Adipocyte (in vitro differentiated cells): ENCODE measurements at regions not wholly inside any gene's neighbourhood (a gene's known extent, or its start where the extent isn't known, plus 50 kb on each side); places are given as distances from the start of the nearest gene placed in this dataset.

Source experiments
- DNase-seq: peaks from one replicate; pipeline ENCODE4 v3.0.0-alpha.2; 2015; ENCODE audit warnings: low read depth
- H3K27me3 ChIP-seq: replicated peaks from 2 replicates; pipeline ENCODE4 v1.7.0; 2013; ENCODE audit warnings: mild to moderate bottlenecking, low read length, moderate library complexity; ENCODE audit not compliant: control insufficient read depth, insufficient read depth
- H3K36me3 ChIP-seq: 2 replicates; pipeline ENCODE4 v1.7.0; 2013; ENCODE audit warnings: low read length, mild to moderate bottlenecking, moderate library complexity; ENCODE audit not compliant: control insufficient read depth, insufficient read depth, severe bottlenecking
- H3K4me1 ChIP-seq: 2 replicates; pipeline ENCODE4 v1.7.0; 2013; ENCODE audit warnings: mild to moderate bottlenecking, low read length, moderate library complexity; ENCODE audit not compliant: control insufficient read depth, insufficient read depth
- H3K4me3 ChIP-seq: 2 replicates; pipeline ENCODE4 v1.7.0; 2013; ENCODE audit warnings: mild to moderate bottlenecking, low read length, moderate library complexity
- H3K9ac ChIP-seq: 2 replicates; pipeline ENCODE4 v1.7.0; 2013; ENCODE audit warnings: mild to moderate bottlenecking, low read length, moderate library complexity
- H3K9me3 ChIP-seq: 2 replicates; pipeline ENCODE4 v1.7.0; 2013; ENCODE audit warnings: mild to moderate bottlenecking, low read length, moderate library complexity; ENCODE audit not compliant: control insufficient read depth

DNA sequence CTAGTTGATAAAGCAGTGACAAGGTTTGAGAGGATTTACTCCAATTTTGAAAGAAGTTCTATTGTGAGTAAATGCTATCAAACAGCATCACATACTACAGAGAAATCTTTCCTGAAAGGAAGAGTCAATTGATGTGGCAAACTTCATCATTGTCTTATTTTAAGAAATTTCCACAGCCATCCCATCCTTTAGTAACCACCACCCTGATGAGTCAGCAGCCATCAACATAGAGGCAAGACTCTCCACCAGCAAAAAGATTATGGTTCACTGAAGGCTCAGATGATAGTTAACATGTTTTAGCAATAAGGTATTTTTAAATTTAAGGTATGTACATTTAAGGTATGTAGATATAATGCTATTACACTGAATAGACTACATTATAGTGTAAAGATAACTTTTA, 122.1 kb upstream of the ARHGAP5 start:
- peak; percentile 41 for DNase-seq
- Histone ChIP-seq H3K4me1 (peaks cover 5% of the 10 kb centered on the region), H3K36me3 (no peaks in the 10 kb centered on the region), H3K9me3 (no peaks in the 10 kb centered on the region), H3K9ac (no peak overlapping the region), H3K27me3 (no peaks in the 10 kb centered on the region), H3K4me3 (no peak overlapping the region)

DNA sequence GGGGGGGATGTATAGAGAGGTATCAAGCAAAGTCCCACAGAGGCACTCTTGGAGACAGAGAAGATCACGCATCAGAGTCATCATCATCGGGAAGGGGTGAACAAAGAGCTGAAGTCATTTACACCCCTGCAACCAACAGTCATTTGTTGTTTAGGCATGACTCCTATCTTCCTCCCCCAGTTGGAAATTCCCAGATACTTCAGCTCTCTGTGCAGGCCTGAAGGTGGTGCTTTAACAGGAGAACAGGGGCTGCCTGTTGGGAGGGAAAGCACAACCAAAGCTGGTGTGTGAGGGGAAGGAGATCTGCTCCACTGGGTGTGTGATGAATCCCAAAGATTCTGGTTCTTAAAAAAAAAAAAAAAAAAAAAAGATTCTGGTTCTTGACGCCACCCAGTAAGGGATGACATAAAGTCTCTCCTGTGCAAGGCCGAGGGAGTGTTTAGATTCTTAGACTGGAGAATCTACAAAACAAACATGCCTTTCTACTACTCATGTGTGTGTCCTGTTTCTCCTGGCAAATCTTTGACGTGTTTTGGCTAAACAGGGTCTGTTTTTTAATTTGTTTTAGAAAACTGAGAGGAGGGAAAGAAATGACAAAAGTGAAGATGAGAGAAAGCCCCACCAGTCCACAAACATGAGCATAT, 121.0 kb upstream of the ARHGAP5 start:
- no peaks in the 10 kb centered on the region for H3K27me3 ChIP-seq
- DNase-seq = peak; percentile 22
- no peak overlapping the region for H3K9ac ChIP-seq
- no peak overlapping the region for H3K4me3 ChIP-seq
- H3K36me3 ChIP-seq = no peaks in the 10 kb centered on the region
- no peaks in the 10 kb centered on the region for H3K4me1 ChIP-seq
- no peaks in the 10 kb centered on the region for H3K9me3 ChIP-seq

DNA sequence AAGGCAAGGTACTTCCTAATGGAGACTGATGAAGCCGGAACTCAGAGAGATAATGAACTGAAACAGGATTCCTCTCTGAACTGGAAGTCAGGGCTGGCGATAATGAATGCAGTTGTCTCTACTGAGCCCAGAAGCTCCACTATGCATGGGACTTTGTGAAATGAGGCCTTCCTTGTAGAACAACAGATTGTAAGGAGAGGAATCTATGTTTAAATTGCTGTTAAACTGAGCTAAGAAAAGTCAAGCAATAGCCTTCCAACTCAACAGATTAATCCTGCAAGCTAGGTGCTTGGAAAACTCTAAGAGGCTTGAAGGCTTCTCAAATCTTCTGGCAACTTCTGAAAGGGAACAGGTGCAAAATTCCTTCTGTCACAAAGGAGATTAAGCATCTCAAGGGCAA, 119.5 kb upstream of the ARHGAP5 start:
- H3K27me3 ChIP-seq = peaks cover 3% of the 10 kb centered on the region
- no peak overlapping the region for H3K4me3 ChIP-seq
- no peaks in the 10 kb centered on the region for H3K4me1 ChIP-seq
- H3K9ac ChIP-seq = no peak overlapping the region
- no peaks in the 10 kb centered on the region for H3K36me3 ChIP-seq
- no peaks in the 10 kb centered on the region for H3K9me3 ChIP-seq
- DNase-seq = no peak

DNA sequence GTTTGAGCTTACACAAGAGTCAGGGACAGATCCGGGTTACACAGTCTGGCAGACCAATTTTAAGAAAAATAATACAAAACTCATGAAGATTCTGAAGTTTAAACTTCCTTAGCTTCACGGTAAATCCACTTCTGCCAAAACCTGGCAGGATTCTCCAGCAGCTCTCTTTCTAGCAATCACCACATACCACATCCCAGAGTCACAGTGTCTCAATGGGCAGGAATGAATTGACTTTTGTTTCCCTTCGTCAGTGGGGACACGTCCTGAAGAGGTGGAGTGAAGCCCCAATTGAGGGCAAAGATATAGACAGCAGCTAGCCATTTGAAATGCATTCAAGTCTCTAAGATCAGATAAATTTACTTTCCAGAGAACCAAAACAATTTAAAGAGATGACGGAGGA, 117.1 kb upstream of the ARHGAP5 start:
- Histone ChIP-seq H3K4me1 (peaks cover 6% of the 10 kb centered on the region), H3K27me3 (peaks cover 11% of the 10 kb centered on the region), H3K4me3 (no peak overlapping the region), H3K9ac (no peak overlapping the region), H3K36me3 (no peaks in the 10 kb centered on the region), H3K9me3 (no peaks in the 10 kb centered on the region)
- no peak for DNase-seq

DNA sequence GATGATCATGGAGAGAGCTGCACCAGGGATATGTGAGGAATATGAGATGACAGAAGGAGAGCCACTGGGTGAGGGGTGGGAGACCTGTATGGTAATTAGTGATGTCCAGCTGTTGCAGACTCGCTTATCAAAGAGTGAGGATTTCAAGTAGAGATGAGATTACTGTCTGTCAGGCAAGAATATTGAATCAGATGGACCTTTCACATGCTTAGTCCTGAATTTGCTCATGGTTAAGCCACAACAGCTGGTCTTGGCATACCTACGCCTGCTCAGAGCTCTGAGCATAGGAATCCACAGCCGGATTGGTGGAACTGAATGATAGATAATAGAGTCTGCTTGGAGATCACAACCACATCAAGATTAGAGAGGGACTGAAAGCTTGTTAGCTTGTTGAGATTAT, 115.2 kb upstream of the ARHGAP5 start:
- H3K4me1 ChIP-seq = peaks cover 15% of the 10 kb centered on the region
- no peaks in the 10 kb centered on the region for H3K9me3 ChIP-seq
- DNase-seq = no peak
- no peaks in the 10 kb centered on the region for H3K36me3 ChIP-seq
- no peak overlapping the region for H3K9ac ChIP-seq
- H3K4me3 ChIP-seq = no peak overlapping the region
- H3K27me3 ChIP-seq = peaks cover 11% of the 10 kb centered on the region

DNA sequence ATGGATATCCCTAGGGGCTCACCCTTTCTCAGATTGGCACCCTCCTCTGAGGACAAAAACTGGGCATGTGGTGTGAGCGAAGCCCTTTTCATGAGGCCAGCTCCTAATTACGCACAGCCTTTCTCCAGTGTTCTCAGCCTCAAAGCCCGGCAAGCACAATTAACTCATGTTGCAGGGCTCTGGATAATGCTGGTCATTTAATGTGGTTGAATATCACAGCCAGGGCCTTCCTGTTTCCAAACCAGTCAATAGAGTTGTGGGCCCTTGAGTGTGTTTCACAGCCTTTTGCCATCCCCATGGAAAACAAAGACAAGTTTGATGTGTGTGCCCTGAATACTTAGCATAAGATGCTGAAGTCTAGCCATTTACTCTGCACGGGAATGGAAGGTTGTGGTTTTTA, 114.2 kb upstream of the ARHGAP5 start:
- no peak for DNase-seq
- Histone ChIP-seq H3K4me3 (no peak overlapping the region), H3K9ac (no peak overlapping the region), H3K27me3 (peaks cover 11% of the 10 kb centered on the region), H3K36me3 (no peaks in the 10 kb centered on the region), H3K9me3 (no peaks in the 10 kb centered on the region), H3K4me1 (peaks cover 24% of the 10 kb centered on the region)

DNA sequence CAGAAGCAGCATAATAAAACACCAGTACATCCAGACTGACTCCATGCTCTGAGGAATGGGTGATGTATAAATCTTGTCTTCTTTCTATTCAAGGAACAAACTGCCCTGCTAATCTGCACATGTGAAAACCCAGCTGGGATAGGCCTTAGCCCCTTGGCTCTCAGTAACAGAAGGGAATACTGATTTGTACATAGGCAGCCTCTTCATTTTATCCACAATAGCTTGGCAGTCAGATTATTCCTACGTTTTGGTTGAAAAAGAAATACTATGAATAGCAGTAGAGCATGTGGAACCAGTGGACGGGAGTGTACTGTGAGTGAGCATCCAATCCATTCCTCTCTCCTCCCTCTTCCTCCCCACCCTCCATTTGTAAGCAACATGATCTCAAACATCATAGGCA, 113.5 kb upstream of the ARHGAP5 start:
- Histone ChIP-seq H3K9me3 (no peaks in the 10 kb centered on the region), H3K4me1 (peaks cover 30% of the 10 kb centered on the region), H3K27me3 (peaks cover 11% of the 10 kb centered on the region), H3K4me3 (no peak overlapping the region), H3K36me3 (no peaks in the 10 kb centered on the region), H3K9ac (no peak overlapping the region)
- no peak for DNase-seq

DNA sequence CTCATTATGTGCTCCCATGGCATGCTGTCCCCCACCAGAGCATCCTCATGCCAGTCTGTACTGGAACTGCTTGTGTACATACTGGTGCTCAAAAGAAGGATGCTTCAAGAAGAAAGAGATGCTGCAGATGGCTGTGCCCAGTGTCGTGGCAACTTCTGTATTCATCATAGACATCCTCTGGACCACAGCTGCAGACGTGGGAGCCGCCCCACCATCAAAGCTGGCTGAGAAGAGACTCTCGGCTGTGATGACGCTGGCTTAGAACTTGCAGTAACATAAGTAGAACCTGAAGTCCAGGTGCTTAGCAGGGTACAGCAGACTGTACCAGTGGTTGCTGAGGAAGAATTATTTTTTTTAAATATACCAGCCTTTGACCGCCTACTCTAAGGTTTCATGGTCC, 112.6 kb upstream of the ARHGAP5 start:
- H3K4me1 ChIP-seq = peaks cover 31% of the 10 kb centered on the region
- DNase-seq = no peak
- no peaks in the 10 kb centered on the region for H3K9me3 ChIP-seq

DNA sequence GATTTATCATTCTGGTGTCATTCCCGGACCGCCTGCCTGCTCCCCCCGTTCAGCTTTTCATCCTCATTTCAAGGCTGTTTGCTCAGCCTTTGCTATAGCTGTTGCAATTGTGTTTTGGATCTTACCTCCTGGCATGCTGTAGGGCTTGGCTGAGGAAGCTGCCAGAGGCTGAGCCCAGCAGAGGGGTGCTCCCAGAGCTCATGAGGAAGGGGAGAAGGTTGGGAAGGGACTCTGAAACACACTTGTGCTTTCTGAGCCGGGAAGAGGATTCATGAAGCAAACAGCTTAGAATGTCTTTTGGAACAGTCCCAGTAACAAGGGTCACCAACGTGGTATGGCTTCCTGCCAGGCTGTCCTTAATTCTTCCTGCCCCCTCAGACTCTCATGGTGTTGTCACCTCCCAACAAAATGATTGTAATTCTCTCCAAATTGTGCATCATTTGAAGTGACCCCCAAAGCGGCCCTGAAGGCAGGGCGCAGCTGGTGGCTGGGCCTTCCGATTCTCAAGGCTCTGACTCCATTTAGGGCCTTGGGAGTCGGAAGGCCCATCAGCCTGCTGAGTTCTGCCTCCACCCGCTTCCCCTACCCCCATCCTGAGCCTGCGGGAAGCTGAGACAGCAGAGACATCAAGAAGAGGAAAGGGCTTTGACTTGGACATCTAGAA, 111.9 kb upstream of the ARHGAP5 start:
- peaks cover 11% of the 10 kb centered on the region for H3K27me3 ChIP-seq
- DNase-seq = no peak
- H3K4me3 ChIP-seq = no peak overlapping the region
- H3K9ac ChIP-seq = no peak overlapping the region
- no peaks in the 10 kb centered on the region for H3K36me3 ChIP-seq
- H3K9me3 ChIP-seq = no peaks in the 10 kb centered on the region
- peaks cover 31% of the 10 kb centered on the region for H3K4me1 ChIP-seq

More for the DNA sequence above, 112.6 kb upstream of the ARHGAP5 start:
- Histone ChIP-seq H3K27me3 (peaks cover 11% of the 10 kb centered on the region), H3K36me3 (no peaks in the 10 kb centered on the region), H3K9ac (no peak overlapping the region), H3K4me3 (no peak overlapping the region)

DNA sequence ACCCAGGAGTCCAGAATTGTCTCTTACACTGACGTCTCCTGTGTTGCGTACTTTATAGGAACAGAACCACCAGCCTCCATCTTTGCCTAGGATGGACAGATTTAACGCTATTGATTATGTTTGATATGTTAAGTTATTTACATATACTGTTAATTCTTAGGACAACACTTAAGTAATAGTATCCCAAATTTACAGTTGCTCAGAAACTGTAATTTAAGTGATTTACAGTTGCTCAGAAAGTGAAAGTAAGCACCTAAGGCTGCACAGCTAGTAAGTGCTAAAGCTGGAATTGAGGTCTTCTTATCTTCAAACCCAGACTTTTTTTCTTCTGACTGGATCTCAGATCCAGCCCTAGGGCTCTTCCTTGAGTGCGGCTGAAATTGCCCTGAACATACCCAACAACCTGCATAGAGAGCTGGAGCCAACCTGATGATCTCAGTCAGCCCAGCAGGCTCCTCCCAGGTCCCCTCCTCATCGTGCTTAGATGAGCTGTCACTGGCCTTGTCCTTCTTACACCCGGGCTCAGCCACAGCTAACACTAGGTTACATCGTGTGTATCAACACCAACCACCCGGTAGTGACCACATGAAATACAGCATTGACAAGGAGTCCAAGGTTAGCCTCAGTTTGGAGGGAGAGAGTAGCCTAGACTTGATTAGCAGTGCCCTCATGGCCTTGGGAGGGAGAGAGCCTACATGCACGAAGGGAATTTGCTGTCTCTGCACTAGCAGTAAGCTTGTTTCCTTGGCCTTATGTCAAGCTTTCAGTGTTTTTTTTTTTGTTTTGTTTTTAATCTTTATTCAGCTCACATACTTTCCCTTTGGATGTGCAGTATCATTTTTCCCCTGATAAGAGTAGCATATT, 111.1 kb upstream of the ARHGAP5 start:
- H3K9ac ChIP-seq = no peak overlapping the region
- DNase-seq = no peak
- H3K27me3 ChIP-seq = peaks cover 11% of the 10 kb centered on the region
- no peak overlapping the region for H3K4me3 ChIP-seq
- peaks cover 31% of the 10 kb centered on the region for H3K4me1 ChIP-seq
- H3K36me3 ChIP-seq = no peaks in the 10 kb centered on the region
- H3K9me3 ChIP-seq = peaks cover 8% of the 10 kb centered on the region

DNA sequence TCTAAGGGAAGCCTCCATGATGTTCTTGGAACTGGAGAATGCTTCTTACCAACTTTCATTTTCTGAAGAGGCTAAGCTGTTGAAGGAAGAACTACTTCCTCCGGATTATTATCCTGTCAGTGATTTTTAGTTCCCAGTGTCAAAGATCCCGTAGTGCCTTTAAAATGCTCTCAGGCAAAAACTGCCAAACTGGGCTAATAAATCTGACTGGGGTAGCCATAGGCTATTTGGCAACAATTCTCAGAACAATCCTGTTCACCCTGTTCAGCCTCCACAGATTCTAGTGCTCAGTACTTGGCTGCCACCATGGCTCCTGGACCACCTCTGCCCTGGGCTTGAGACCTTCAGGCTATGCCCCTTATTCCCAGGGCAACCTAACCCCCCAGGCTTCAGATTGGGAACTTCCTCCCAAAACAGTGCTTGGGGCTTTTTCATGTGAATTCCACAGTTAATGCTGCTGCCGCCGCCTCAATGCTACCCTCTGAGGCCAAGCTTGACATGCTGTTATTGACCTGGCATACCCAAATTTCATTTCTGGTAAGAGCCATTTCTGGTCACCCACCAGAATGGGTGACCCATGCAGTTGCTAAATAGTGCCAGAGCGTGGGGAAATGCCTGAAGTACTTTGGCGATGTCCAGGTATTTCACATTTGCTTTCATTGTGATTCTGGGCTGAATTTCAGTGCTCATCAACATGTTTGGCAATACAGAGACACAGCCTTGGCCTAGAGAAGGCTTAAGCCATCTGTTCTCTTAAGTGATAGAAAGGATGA, 110.0 kb upstream of the ARHGAP5 start:
- H3K36me3 ChIP-seq = no peaks in the 10 kb centered on the region
- peaks cover 11% of the 10 kb centered on the region for H3K9me3 ChIP-seq
- peaks cover 11% of the 10 kb centered on the region for H3K27me3 ChIP-seq
- peaks cover 31% of the 10 kb centered on the region for H3K4me1 ChIP-seq
- no peak overlapping the region for H3K9ac ChIP-seq
- no peak overlapping the region for H3K4me3 ChIP-seq
- DNase-seq = no peak
